Activated CD4-positive, alpha-beta T cell treated with anti-CD3 and anti-CD28 coated beads for 36 hours (primary cell): ENCODE measurements at regions not wholly inside any gene's neighbourhood (a gene's known extent, or its start where the extent isn't known, plus 50 kb on each side); places are given as distances from the start of the nearest gene placed in this dataset.
"Not testable (repeated sequence)": the region's sequence is repeated elsewhere in the genome, so short reads cannot be mapped to it uniquely, and the experiment has no call there.

Source experiments
- ATAC-seq: fragments of 200-7000 bp; cut with Tn5 transposase; one replicate; pipeline ENCODE4 v1.10.0; 2021; ENCODE audit warnings: mild to moderate bottlenecking, moderate library complexity
- CTCF ChIA-PET: fragments of 350-600 bp; sonication (Branson Sonifier 250); formaldehyde crosslinking; loops from one replicate; lab custom pipeline; 2021; ENCODE audit warnings: antibody characterized with exemption; lab: Charles Lee
- POLR2A ChIA-PET: fragments of 350-600 bp; sonication (Branson Sonifier 250); formaldehyde crosslinking; loops from one replicate; lab custom pipeline; 2021; ENCODE audit warnings: antibody characterized with exemption, inconsistent platforms; lab: Charles Lee
- DNase-seq: peaks from one replicate; pipeline ENCODE4 v3.0.0-alpha.2; 2020
- H3K27ac Mint-ChIP-seq: one replicate; pipeline ENCODE4 v1.8.0; 2021; ENCODE audit warnings: mixed read lengths
- H3K27me3 Mint-ChIP-seq: one replicate; pipeline ENCODE4 v1.8.0; 2021; ENCODE audit warnings: mixed read lengths
- H3K36me3 Mint-ChIP-seq: one replicate; pipeline ENCODE4 v1.8.0; 2021; ENCODE audit warnings: low read depth, mixed read lengths
- H3K4me1 Mint-ChIP-seq: one replicate; pipeline ENCODE4 v1.8.0; 2021; ENCODE audit warnings: mixed read lengths
- H3K4me3 Mint-ChIP-seq: one replicate; pipeline ENCODE4 v1.8.0; 2021; ENCODE audit warnings: mild to moderate bottlenecking, moderate library complexity, mixed read lengths
- H3K9me3 Mint-ChIP-seq: one replicate; pipeline ENCODE4 v1.8.0; 2021; ENCODE audit warnings: low read depth, mixed read lengths
- intact Hi-C, 2 experiments: fragments of 100-400 bp; cut with DNase I in 1 of 2; cut with micrococcal nuclease in 1 of 2; formaldehyde crosslinking; loops; one replicate each; pipeline versions ENCODE4 v1.14.2 to v1.15.1; 2022 to 2024; cut with DNase I, micrococcal nuclease

- H3K27ac Mint-ChIP-seq, H3K27me3 Mint-ChIP-seq, POLR2A ChIA-PET, intact Hi-C loops, CTCF ChIA-PET, H3K36me3 Mint-ChIP-seq, H3K4me3 Mint-ChIP-seq, ATAC-seq, H3K4me1 Mint-ChIP-seq, DNase-seq: not testable (repeated sequence)
- peaks cover 10% of the 10 kb centered on the region for H3K9me3 Mint-ChIP-seq
These were observed 507.2 kb upstream of the ZNF608 start for GRCh38 chr5:125253634-125254033.

GRCh38 chr5:125254267-125254666, 507.8 kb upstream of the ZNF608 start:
- H3K9me3 Mint-ChIP-seq = peaks cover 10% of the 10 kb centered on the region
- no peak overlapping the region for H3K4me3 Mint-ChIP-seq
- DNase-seq (no peak), ATAC-seq (no peak)
- H3K27ac Mint-ChIP-seq = no peak overlapping the region
- no peaks in the 10 kb centered on the region for H3K27me3 Mint-ChIP-seq
- intact Hi-C loops = no loop called here
- POLR2A ChIA-PET = interaction anchor here (0.6 kb wide), 1 partner anchor 116 kb away, joined by 4 read pairs; no protein-coding TSS in a partner anchor
- H3K4me1 Mint-ChIP-seq = no peaks in the 10 kb centered on the region
- CTCF ChIA-PET = no interaction called here
- H3K36me3 Mint-ChIP-seq = no peaks in the 10 kb centered on the region

GRCh38 chr5:125256296-125256695, 509.9 kb upstream of the ZNF608 start:
- Mint-ChIP-seq H3K27ac (no peak overlapping the region), H3K36me3 (no peaks in the 10 kb centered on the region), H3K4me1 (no peaks in the 10 kb centered on the region), H3K4me3 (no peak overlapping the region), H3K9me3 (peaks cover 10% of the 10 kb centered on the region), H3K27me3 (no peaks in the 10 kb centered on the region)
- intact Hi-C loops = no loop called here
- DNase-seq = no peak
- ChIA-PET POLR2A (no interaction called here), CTCF (no interaction called here)
- ATAC-seq = no peak

- intact Hi-C loops = no loop called here
- DNase-seq = no peak
- Mint-ChIP-seq H3K27ac (no peak overlapping the region), H3K4me1 (no peaks in the 10 kb centered on the region), H3K27me3 (no peaks in the 10 kb centered on the region), H3K4me3 (no peak overlapping the region), H3K36me3 (no peaks in the 10 kb centered on the region), H3K9me3 (peaks cover 9% of the 10 kb centered on the region)
- ATAC-seq = no peak
- CTCF ChIA-PET = no interaction called here
- POLR2A ChIA-PET = no interaction called here
These were observed 510.9 kb upstream of the ZNF608 start for GRCh38 chr5:125257057-125257972.

- Mint-ChIP-seq H3K4me3 (no peak overlapping the region), H3K27me3 (no peaks in the 10 kb centered on the region), H3K36me3 (no peaks in the 10 kb centered on the region), H3K4me1 (no peaks in the 10 kb centered on the region), H3K27ac (no peak overlapping the region), H3K9me3 (peaks cover 9% of the 10 kb centered on the region)
- ATAC-seq (no peak), DNase-seq (no peak)
- ChIA-PET CTCF (no interaction called here), POLR2A (no interaction called here)
- intact Hi-C loops = no loop called here
These were observed 511.6 kb upstream of the ZNF608 start for GRCh38 chr5:125257997-125258396.

GRCh38 chr5:125258615-125259014, 512.2 kb upstream of the ZNF608 start:
- H3K27ac Mint-ChIP-seq = no peak overlapping the region
- H3K9me3 Mint-ChIP-seq = peaks cover 9% of the 10 kb centered on the region
- CTCF ChIA-PET = no interaction called here
- no peak for ATAC-seq
- no peaks in the 10 kb centered on the region for H3K27me3 Mint-ChIP-seq
- no peaks in the 10 kb centered on the region for H3K4me1 Mint-ChIP-seq
- POLR2A ChIA-PET = no interaction called here
- intact Hi-C loops = no loop called here
- H3K36me3 Mint-ChIP-seq = no peaks in the 10 kb centered on the region
- no peak overlapping the region for H3K4me3 Mint-ChIP-seq
- no peak for DNase-seq

- H3K27me3 Mint-ChIP-seq = no peaks in the 10 kb centered on the region
- POLR2A ChIA-PET = no interaction called here
- intact Hi-C loops = no loop called here
These were observed 515.2 kb upstream of the ZNF608 start for GRCh38 chr5:125261505-125262250.

GRCh38 chr5:125262782-125263181, 516.3 kb upstream of the ZNF608 start:
- ATAC-seq (no peak), DNase-seq (no peak)
- Mint-ChIP-seq H3K36me3 (no peaks in the 10 kb centered on the region), H3K27ac (no peak overlapping the region), H3K4me3 (no peak overlapping the region), H3K9me3 (no peaks in the 10 kb centered on the region), H3K4me1 (no peaks in the 10 kb centered on the region), H3K27me3 (no peaks in the 10 kb centered on the region)
- CTCF ChIA-PET = no interaction called here
- POLR2A ChIA-PET = no interaction called here
- intact Hi-C loops = no loop called here

More at GRCh38 chr5:125261505-125262250, 515.2 kb upstream of the ZNF608 start:
- no peak for DNase-seq
- Mint-ChIP-seq H3K36me3 (no peaks in the 10 kb centered on the region), H3K4me3 (no peak overlapping the region), H3K9me3 (no peaks in the 10 kb centered on the region), H3K4me1 (no peaks in the 10 kb centered on the region), H3K27ac (no peak overlapping the region)
- no peak for ATAC-seq
- CTCF ChIA-PET = no interaction called here

- Mint-ChIP-seq H3K27me3 (no peaks in the 10 kb centered on the region), H3K4me3 (no peak overlapping the region), H3K27ac (no peak overlapping the region), H3K9me3 (no peaks in the 10 kb centered on the region), H3K36me3 (no peaks in the 10 kb centered on the region), H3K4me1 (no peaks in the 10 kb centered on the region)
- ChIA-PET CTCF (no interaction called here), POLR2A (no interaction called here)
- intact Hi-C loops = no loop called here
- ATAC-seq (no peak), DNase-seq (no peak)
These were observed 516.9 kb upstream of the ZNF608 start for GRCh38 chr5:125263356-125263755.

GRCh38 chr5:125266106-125266505, 519.7 kb upstream of the ZNF608 start:
- DNase-seq (no peak), ATAC-seq (no peak)
- Mint-ChIP-seq H3K4me1 (no peaks in the 10 kb centered on the region), H3K27me3 (no peaks in the 10 kb centered on the region), H3K9me3 (no peaks in the 10 kb centered on the region), H3K4me3 (no peak overlapping the region), H3K27ac (no peak overlapping the region), H3K36me3 (no peaks in the 10 kb centered on the region)
- CTCF ChIA-PET = no interaction called here
- intact Hi-C loops = no loop called here
- POLR2A ChIA-PET = no interaction called here

GRCh38 chr5:125267636-125268248, 521.3 kb upstream of the ZNF608 start:
- intact Hi-C loops = no loop called here
- DNase-seq = no peak
- ChIA-PET CTCF (interaction anchor here (0.5 kb wide), 1 partner anchor 59 kb away, joined by 3 read pairs; no protein-coding TSS in a partner anchor), POLR2A (no interaction called here)
- Mint-ChIP-seq H3K4me1 (no peaks in the 10 kb centered on the region), H3K4me3 (no peak overlapping the region), H3K36me3 (no peaks in the 10 kb centered on the region), H3K27me3 (no peaks in the 10 kb centered on the region), H3K9me3 (no peaks in the 10 kb centered on the region), H3K27ac (no peak overlapping the region)
- ATAC-seq = no peak
